ENCODE measurements at regions not wholly inside any gene's neighbourhood (a gene's known extent, or its start where the extent isn't known, plus 50 kb on each side); places are given as distances from the start of the nearest gene placed in this dataset.

DNA sequence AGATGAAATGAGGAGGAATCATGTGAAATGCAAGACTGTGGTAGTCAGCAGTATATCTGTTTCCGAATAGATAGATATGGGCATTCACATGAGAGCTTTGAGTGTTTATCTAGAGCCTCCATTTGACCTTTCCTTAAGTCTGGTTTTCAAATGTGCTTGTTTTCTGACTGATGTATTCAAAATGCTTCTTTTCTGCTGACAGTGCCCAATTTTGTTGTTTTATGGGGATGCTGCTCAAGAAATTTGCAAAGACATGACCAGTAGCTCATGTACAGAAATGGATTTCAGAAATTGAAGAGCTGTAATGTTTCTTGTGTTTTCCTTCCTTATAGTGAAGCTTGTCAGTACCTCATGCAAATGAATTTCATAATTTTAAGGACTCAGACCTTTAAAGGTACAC lies 903.4 kb upstream of the CDH8 start:
- peaks cover 11% of the 10 kb centered on the region for H3K9me3 Mint-ChIP-seq
- no peaks in the 10 kb centered on the region for H3K36me3 Mint-ChIP-seq
- POLR2A ChIA-PET = no interaction called here
- DNase-seq (no peak), ATAC-seq (ENCODE audit: low read depth) (no peak)
- H3K27me3 Mint-ChIP-seq = no peaks in the 10 kb centered on the region
- no peaks in the 10 kb centered on the region for H3K4me1 Mint-ChIP-seq
- no peak overlapping the region for H3K4me3 Mint-ChIP-seq
- no peak overlapping the region for H3K27ac Mint-ChIP-seq

DNA sequence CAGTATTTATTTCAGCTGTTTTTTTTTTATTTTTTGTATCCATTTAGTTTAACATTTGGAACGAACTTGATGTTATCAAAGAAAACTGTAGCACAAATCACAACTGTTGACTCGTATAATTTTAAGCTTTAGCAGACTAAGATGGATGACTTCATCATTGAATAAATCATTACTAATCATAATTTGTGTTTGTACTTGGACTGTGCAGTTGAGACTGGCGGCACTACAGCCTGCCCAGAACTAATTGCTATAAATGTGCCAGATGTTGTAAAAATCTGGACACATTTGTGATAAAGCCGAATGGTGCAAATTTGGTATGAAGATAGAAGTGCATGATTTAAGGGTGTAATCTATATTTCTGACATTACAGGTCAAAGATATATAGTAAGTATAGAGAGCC lies 897.7 kb upstream of the CDH8 start:
- Mint-ChIP-seq H3K36me3 (no peaks in the 10 kb centered on the region), H3K4me1 (no peaks in the 10 kb centered on the region), H3K27ac (no peak overlapping the region), H3K4me3 (no peak overlapping the region), H3K9me3 (peaks cover 10% of the 10 kb centered on the region), H3K27me3 (no peaks in the 10 kb centered on the region)
- DNase-seq = no peak
- no peak for ATAC-seq (ENCODE audit: low read depth)
- POLR2A ChIA-PET = no interaction called here

DNA sequence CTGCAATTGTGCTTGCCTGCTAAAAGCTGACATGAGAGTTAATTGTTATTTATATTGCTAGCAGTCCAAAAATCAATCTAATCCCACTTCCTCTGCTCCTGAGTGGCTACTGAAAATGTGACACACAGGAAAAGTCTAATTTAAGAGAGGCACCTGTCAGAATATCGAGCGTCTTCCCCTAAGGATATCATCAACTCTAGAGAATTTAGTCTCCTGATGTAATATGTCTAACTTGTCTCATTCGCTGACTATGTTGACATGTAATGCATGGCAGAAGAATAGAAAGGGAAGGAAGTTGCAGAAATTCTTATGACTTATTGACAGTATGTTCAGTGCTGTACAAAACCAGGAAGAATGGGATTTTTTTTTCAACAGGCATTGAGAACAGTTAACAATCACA lies 893.4 kb upstream of the CDH8 start:
- Mint-ChIP-seq H3K4me3 (no peak overlapping the region), H3K27ac (no peak overlapping the region), H3K4me1 (no peaks in the 10 kb centered on the region), H3K36me3 (no peaks in the 10 kb centered on the region), H3K27me3 (no peaks in the 10 kb centered on the region), H3K9me3 (peaks cover 10% of the 10 kb centered on the region)
- ATAC-seq (ENCODE audit: low read depth) = no peak
- POLR2A ChIA-PET = no interaction called here
- DNase-seq = no peak

DNA sequence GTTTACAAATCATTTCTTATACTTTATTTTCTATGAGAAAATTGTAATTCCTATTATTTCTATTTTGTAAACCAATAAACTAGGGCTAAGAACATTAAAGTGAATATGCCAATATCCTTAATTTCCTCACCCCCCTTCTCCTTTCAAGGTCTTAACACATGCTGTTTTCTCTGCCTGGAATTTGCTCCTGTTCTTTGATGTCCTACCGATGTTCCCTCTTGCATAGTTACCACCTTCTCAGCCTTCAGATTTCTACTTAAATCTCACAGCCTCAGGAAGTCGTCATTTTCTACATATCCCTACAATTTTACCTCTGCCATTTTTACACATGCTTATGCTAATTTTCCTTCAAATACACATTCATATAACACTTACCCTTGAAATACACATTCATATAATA lies 890.9 kb upstream of the CDH8 start:
- no peak overlapping the region for H3K27ac Mint-ChIP-seq
- no peak for ATAC-seq (ENCODE audit: low read depth)
- no peaks in the 10 kb centered on the region for H3K4me1 Mint-ChIP-seq
- no peak overlapping the region for H3K4me3 Mint-ChIP-seq
- no peak for DNase-seq
- POLR2A ChIA-PET = no interaction called here
- H3K27me3 Mint-ChIP-seq = no peaks in the 10 kb centered on the region
- peaks cover 21% of the 10 kb centered on the region for H3K9me3 Mint-ChIP-seq
- no peaks in the 10 kb centered on the region for H3K36me3 Mint-ChIP-seq

DNA sequence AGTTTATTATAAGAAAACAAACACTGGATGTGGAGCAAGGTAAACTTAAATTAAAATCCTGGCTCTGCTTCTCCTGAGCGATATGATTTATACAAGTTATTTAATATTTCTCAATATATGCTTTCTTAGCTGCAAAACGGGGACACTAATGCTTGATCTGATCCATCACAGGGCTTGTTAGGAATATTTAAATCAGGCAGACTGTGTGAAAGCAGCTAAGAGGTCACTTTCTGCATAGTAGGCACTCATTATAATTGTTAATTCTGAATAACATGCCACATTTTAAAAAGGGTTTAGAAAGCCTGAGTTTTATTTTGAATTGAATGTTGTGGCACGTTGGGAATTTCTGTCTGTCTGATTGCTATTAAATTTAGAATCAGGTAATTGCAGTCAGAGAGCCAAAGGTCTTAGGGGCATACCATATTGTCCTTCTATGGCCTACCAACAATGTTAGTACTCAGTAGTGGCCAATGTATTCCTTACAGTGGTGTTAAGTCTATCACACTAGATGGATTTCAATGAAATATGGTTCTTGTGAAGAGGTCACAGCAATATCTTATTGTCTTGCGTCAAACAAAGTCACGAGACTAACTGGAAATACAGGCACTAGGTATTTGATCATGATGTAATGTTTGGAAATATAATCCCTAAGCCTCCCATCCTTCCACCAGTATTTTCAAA lies 890.0 kb upstream of the CDH8 start:
- no peaks in the 10 kb centered on the region for H3K36me3 Mint-ChIP-seq
- H3K4me1 Mint-ChIP-seq = no peaks in the 10 kb centered on the region
- DNase-seq = no peak
- no peak for ATAC-seq (ENCODE audit: low read depth)
- peaks cover 21% of the 10 kb centered on the region for H3K9me3 Mint-ChIP-seq
- no peaks in the 10 kb centered on the region for H3K27me3 Mint-ChIP-seq
- H3K27ac Mint-ChIP-seq = no peak overlapping the region
- POLR2A ChIA-PET = no interaction called here
- no peak overlapping the region for H3K4me3 Mint-ChIP-seq

DNA sequence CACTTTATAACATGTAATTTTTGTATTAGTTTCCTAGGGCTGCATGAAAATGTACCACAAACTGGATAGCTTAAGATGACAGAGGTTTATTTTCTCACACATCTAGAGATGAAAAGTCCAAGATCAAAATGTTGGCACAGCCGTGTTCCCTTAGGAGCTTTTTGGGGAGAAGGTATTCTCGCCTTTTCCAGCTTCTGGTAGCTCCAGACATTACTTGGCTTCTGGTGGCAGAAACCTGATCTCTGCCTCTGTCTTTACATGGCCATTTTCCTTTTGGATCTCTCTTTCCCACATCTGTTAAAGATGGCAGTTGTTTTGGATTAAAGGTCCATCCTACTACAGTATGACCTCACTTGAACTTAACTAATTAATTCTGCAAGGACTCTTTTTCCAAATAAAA lies 885.7 kb upstream of the CDH8 start:
- H3K4me3 Mint-ChIP-seq = no peak overlapping the region
- DNase-seq = no peak
- H3K4me1 Mint-ChIP-seq = no peaks in the 10 kb centered on the region
- POLR2A ChIA-PET = no interaction called here
- no peak overlapping the region for H3K27ac Mint-ChIP-seq
- no peak for ATAC-seq (ENCODE audit: low read depth)
- no peaks in the 10 kb centered on the region for H3K36me3 Mint-ChIP-seq
- peaks cover 14% of the 10 kb centered on the region for H3K9me3 Mint-ChIP-seq
- H3K27me3 Mint-ChIP-seq = no peaks in the 10 kb centered on the region

DNA sequence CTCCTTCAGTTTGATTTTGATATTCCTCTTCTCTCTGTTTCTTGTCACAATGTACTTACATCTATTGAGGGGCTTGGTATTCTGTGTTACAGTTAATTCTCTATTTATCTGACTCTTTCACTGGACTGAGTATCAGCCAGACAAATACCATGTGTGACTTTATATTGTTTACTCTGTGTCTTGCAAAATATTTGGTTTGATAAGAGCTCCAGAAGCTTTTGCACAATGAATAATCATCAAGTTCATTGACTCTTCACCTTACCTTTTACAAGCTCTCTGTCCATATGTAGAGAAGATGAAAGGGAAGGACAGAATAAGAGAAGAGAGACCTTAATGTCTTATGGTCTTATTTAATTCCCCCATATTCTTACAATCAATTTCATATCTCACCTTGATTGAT lies 877.7 kb upstream of the CDH8 start:
- Mint-ChIP-seq H3K27ac (no peak overlapping the region), H3K4me3 (no peak overlapping the region), H3K27me3 (no peaks in the 10 kb centered on the region), H3K36me3 (no peaks in the 10 kb centered on the region), H3K9me3 (peaks cover 2% of the 10 kb centered on the region), H3K4me1 (no peaks in the 10 kb centered on the region)
- POLR2A ChIA-PET = no interaction called here
- DNase-seq = no peak
- no peak for ATAC-seq (ENCODE audit: low read depth)

DNA sequence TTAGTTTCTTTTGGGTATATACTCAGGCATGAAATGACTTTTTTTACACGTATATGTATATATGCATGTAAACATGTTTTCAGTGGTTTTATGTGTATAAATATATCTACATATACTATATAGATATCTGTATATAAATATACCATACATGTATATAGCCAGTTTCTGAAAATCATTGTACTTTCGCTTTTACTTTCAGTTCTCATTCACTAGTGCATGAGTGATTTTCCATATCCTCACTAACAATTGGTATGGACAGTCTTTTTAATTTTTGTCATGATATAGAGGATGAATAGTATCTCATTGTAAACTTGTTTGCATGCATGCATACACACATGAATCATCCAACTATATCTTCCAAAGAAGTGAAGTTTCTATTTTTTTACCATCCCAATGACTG lies 877.1 kb upstream of the CDH8 start:
- Mint-ChIP-seq H3K9me3 (peaks cover 3% of the 10 kb centered on the region), H3K27me3 (no peaks in the 10 kb centered on the region), H3K27ac (no peak overlapping the region), H3K36me3 (no peaks in the 10 kb centered on the region), H3K4me1 (no peaks in the 10 kb centered on the region), H3K4me3 (no peak overlapping the region)
- no peak for DNase-seq
- POLR2A ChIA-PET = no interaction called here
- ATAC-seq (ENCODE audit: low read depth) = no peak

DNA sequence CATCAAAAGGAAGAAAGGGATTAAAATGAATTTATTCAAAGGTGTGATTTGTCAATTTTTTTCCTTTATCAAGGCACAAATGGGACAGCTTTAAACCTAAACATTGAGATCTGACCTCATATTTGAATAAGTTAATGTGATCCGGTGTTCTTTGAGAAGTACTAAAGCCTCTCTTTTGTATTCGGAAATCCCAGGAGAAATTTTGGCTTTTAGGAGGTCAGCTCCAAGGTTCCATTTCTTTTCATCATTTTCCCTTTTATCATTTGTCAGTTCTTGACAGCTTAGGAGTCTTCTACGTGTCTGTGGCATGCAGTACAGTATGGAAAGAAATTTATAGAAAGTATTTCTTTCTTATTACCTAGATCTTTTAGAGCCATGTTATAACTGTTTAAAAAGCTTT lies 873.4 kb upstream of the CDH8 start:
- H3K36me3 Mint-ChIP-seq = no peaks in the 10 kb centered on the region
- no peak overlapping the region for H3K4me3 Mint-ChIP-seq
- POLR2A ChIA-PET = no interaction called here
- DNase-seq (no peak), ATAC-seq (ENCODE audit: low read depth) (no peak)
- H3K4me1 Mint-ChIP-seq = no peaks in the 10 kb centered on the region
- H3K27me3 Mint-ChIP-seq = no peaks in the 10 kb centered on the region
- H3K9me3 Mint-ChIP-seq = peaks cover 3% of the 10 kb centered on the region
- H3K27ac Mint-ChIP-seq = no peak overlapping the region

DNA sequence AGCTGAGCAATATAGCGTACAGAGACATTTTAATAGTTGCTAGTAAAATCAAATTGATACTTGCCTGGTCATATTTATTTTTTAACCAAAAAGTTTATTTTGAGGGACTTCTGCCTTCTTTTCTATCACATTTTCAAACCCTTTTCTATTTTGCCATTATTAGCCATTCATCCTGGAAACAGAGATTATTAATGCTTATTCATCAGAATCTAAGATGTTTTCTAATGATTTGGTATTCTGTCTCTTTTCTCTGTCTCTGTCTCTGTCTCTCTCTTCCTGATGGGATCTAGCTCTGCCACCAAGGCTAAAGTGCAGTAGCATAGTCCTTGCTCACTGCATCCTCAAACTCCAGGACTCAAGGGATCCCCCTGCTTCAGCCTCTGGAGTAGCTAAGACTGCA lies 871.3 kb upstream of the CDH8 start:
- POLR2A ChIA-PET = no interaction called here
- H3K9me3 Mint-ChIP-seq = peaks cover 6% of the 10 kb centered on the region
- no peaks in the 10 kb centered on the region for H3K4me1 Mint-ChIP-seq

DNA sequence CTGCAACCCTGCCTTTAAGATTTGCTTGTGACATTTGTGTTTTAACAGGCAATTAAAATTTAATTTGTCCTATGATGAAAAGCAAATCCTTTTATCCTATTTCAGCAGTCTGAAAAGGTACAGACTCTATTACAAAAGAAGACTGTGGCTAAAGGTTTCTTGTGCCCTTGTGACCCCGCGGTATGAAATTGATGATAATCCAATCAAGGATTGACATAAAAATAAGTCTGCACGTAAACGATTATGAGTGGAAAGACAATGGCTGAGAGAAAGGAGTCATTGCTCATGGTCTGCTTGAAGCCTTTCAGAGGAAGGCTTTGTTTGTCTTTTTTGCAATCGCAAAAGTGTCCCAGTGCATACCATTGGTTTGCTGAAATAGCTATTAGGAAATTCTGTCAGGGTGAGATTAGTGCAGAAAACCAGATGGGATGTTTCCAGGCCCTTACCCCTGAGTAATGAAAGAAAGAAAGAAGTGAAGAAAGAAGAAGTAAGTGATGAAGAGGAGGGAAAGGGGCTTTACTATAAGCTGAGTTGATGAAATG lies 867.8 kb upstream of the CDH8 start:
- Mint-ChIP-seq H3K4me1 (no peaks in the 10 kb centered on the region), H3K27me3 (no peaks in the 10 kb centered on the region), H3K36me3 (no peaks in the 10 kb centered on the region), H3K4me3 (no peak overlapping the region), H3K9me3 (peaks cover 5% of the 10 kb centered on the region), H3K27ac (no peak overlapping the region)
- DNase-seq (no peak), ATAC-seq (ENCODE audit: low read depth) (no peak)
- POLR2A ChIA-PET = no interaction called here

More for the DNA sequence above, 871.3 kb upstream of the CDH8 start:
- Mint-ChIP-seq H3K27ac (no peak overlapping the region), H3K4me3 (no peak overlapping the region), H3K27me3 (no peaks in the 10 kb centered on the region), H3K36me3 (no peaks in the 10 kb centered on the region)
- DNase-seq (no peak), ATAC-seq (ENCODE audit: low read depth) (no peak)

DNA sequence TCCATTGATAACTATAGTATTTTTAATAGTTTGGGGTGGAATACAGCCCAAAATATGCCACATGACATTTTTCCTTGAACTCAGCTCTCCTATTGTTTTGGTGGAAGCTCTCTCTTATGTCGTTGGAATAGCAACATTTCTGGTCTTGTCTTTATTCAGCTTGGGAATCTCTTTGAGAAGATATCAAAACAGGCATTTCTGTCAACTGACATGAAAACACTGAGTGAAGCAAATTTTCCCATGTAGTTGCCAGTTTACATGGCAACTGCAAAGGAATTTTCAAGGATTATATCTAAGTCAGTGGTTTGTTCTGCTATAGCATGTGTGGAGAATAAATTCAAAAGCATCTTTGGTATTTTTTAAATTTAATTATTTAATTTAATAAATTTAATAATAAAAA lies 863.5 kb upstream of the CDH8 start:
- Mint-ChIP-seq H3K9me3 (peaks cover 3% of the 10 kb centered on the region), H3K4me1 (no peaks in the 10 kb centered on the region), H3K4me3 (no peak overlapping the region), H3K27ac (no peak overlapping the region), H3K36me3 (no peaks in the 10 kb centered on the region), H3K27me3 (no peaks in the 10 kb centered on the region)
- POLR2A ChIA-PET = no interaction called here
- ATAC-seq (ENCODE audit: low read depth) (no peak), DNase-seq (no peak)

DNA sequence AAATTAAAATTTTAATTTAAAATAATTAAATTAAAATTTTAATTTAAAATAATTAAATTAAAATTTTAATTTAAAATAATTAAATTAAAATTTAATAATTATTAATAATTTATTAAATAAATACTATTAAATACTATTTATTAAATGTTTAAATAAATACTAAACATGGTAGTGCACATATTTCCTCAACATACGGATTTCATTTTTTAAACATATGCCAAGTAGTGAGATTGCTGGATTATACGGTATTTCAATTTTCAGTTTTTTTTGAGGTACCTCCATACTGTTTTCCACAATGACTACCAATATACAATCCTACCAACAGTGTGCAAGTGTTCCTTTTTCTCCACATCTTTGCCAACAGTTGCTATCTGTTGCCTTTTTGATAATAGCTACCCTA lies 852.9 kb upstream of the CDH8 start:
- no peaks in the 10 kb centered on the region for H3K4me1 Mint-ChIP-seq
- H3K36me3 Mint-ChIP-seq = no peaks in the 10 kb centered on the region
- POLR2A ChIA-PET = no interaction called here
- peaks cover 6% of the 10 kb centered on the region for H3K9me3 Mint-ChIP-seq
- DNase-seq = no peak
- no peak overlapping the region for H3K27ac Mint-ChIP-seq
- H3K4me3 Mint-ChIP-seq = no peak overlapping the region
- no peak for ATAC-seq (ENCODE audit: low read depth)
- no peaks in the 10 kb centered on the region for H3K27me3 Mint-ChIP-seq

DNA sequence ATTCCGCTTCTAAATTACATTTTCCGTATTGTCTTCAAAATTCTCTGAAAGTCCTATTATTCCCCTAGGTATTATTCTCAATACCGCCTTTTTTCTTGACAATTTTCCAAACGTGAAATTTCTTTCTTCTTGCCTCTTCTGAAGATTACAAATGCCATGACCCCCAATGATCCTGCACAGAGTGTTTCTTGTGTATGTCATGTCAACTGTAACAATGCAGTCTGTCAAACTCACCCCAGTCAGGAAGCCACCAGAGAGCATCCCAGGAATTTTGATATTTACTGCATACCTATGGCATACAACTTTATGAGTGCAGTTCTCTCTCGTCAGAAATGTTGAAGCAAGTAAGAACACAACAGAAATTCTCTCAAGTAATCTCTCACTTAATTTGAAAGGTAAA lies 847.3 kb upstream of the CDH8 start:
- DNase-seq (no peak), ATAC-seq (ENCODE audit: low read depth) (no peak)
- Mint-ChIP-seq H3K4me3 (no peak overlapping the region), H3K9me3 (peaks cover 4% of the 10 kb centered on the region), H3K4me1 (no peaks in the 10 kb centered on the region), H3K27ac (no peak overlapping the region), H3K27me3 (no peaks in the 10 kb centered on the region), H3K36me3 (no peaks in the 10 kb centered on the region)
- POLR2A ChIA-PET = no interaction called here
